22Rv1 (cell line): ENCODE measurements at regions not wholly inside any gene's neighbourhood (a gene's known extent, or its start where the extent isn't known, plus 50 kb on each side); places are given as distances from the start of the nearest gene placed in this dataset.

Source experiments
- CTCF ChIP-seq: fragments of 450-650 bp; IDR thresholded peaks from 2 replicates; pipeline ENCODE4 v1.5.1; 2017; ENCODE audit warnings: mild to moderate bottlenecking
- ZFX ChIP-seq: fragments of 450-650 bp; IDR thresholded peaks from 2 replicates; pipeline ENCODE4 v1.6.1; 2017; ENCODE audit warnings: antibody characterized with exemption, borderline replicate concordance

GRCh38 chr1:218658269-218658668 lies 313.1 kb downstream of the TGFB2 start:
- TF ChIP-seq CTCF (no peak), ZFX (no peak)
